ENCODE measurements at regions not wholly inside any gene's neighbourhood (a gene's known extent, or its start where the extent isn't known, plus 50 kb on each side); places are given as distances from the start of the nearest gene placed in this dataset.

DNA sequence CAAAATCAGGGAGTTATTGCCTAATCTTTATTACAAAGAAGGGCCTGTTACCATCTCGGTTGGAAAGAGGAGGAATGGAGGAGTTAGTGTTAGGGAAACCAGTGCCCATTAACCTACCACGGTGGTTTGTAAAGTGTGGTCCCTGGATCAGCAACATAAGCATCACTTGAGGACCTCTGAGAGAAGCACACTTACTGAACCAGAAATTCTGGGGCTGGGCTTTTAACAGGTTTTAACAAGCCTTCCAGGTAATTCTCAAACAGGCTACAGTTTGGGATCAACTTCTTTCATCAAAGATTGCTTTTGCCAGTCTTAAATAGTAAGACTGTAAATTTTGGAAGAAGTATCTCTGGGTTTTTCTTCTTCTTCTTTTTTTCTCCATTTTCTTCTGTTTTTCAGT, 329.5 kb upstream of the JAG1 start:
- Histone ChIP-seq H3K4me3 (no peak overlapping the region), H3K9me3 (no peaks in the 10 kb centered on the region), H3K36me3 (no peaks in the 10 kb centered on the region), H3K27ac (no peak overlapping the region), H3K27me3 (no peaks in the 10 kb centered on the region), H3K4me1 (peaks cover 0 to 22% (median 11%) of the 10 kb centered on the region in 4 donors)
- TF ChIP-seq, protein P1, sequence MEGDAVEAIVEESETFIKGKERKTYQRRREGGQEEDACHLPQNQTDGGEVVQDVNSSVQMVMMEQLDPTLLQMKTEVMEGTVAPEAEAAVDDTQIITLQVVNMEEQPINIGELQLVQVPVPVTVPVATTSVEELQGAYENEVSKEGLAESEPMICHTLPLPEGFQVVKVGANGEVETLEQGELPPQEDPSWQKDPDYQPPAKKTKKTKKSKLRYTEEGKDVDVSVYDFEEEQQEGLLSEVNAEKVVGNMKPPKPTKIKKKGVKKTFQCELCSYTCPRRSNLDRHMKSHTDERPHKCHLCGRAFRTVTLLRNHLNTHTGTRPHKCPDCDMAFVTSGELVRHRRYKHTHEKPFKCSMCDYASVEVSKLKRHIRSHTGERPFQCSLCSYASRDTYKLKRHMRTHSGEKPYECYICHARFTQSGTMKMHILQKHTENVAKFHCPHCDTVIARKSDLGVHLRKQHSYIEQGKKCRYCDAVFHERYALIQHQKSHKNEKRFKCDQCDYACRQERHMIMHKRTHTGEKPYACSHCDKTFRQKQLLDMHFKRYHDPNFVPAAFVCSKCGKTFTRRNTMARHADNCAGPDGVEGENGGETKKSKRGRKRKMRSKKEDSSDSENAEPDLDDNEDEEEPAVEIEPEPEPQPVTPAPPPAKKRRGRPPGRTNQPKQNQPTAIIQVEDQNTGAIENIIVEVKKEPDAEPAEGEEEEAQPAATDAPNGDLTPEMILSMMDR (IDR thresholded peaks at IDR 0.05): no peak
- intact Hi-C loops (cut with DNase I; ENCODE audit: low total_unique reads): no loop called here
- no peak for DNase-seq

DNA sequence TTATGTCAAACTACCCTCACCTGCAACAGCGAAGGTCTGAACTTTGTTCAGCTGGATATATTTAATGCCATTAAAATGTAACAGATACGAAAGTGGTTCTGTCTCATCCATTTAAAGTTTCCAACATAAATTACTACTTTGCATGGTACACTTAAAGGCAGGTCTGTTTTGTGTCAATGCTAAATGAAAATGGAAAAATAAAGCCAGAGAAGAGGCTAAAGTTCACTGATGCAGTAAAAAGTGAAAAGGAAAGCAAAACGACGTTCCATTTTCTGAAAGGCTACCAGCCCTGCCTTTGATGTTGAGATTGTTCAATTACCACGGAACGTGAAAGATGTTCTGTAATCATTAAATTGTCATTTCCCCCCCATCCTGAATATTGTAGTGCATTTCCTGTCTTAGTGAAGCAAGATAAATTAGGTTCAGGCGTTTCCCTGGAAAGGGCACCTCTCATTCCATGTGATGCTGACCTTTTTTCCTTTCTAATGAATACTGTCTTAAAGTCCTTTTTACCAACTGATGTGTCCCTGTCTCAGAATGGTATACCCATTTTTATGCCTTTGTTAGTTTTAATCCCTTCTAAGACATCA, 334.7 kb upstream of the JAG1 start:
- H3K9me3 ChIP-seq: no peaks in the 10 kb centered on the region
- no peak overlapping the region for H3K4me3 ChIP-seq
- no peaks in the 10 kb centered on the region for H3K36me3 ChIP-seq
- no peak overlapping the region for H3K27ac ChIP-seq
- intact Hi-C loops (cut with DNase I; ENCODE audit: low total_unique reads): no loop called here
- H3K4me1 ChIP-seq: peaks cover 0 to 10% (median 2%) of the 10 kb centered on the region in 4 donors
- no peaks in the 10 kb centered on the region for H3K27me3 ChIP-seq
- no peak for DNase-seq
- TF ChIP-seq, protein P1 (IDR thresholded peaks at IDR 0.05): no peak

DNA sequence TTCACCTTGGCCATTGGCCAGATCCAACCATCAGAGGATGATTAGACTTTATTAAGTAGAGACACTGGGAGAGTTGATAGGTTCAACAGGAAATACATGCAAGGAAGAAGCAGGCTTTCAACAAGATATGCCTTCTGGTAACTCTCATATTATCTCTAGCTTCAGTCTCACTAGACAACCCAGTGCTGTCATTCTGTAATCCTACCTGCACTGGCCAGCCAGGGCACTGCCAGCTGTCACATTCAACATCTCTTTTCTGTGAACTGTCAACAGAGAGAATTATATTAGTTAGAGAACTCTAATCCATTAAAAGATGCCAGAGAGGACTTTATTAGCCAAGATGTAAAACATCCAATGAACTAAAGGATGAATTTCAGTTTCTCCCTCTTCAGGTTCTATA, 337.9 kb upstream of the JAG1 start:
- TF ChIP-seq, protein P1 (IDR thresholded peaks at IDR 0.05): no peak
- Histone ChIP-seq H3K27ac (no peak overlapping the region), H3K36me3 (no peaks in the 10 kb centered on the region), H3K4me3 (no peak overlapping the region), H3K4me1 (peaks cover 0 to 18% (median 5%) of the 10 kb centered on the region in 4 donors), H3K27me3 (no peaks in the 10 kb centered on the region), H3K9me3 (no peaks in the 10 kb centered on the region)
- DNase-seq: no peak
- intact Hi-C loops (cut with DNase I; ENCODE audit: low total_unique reads): no loop called here

DNA sequence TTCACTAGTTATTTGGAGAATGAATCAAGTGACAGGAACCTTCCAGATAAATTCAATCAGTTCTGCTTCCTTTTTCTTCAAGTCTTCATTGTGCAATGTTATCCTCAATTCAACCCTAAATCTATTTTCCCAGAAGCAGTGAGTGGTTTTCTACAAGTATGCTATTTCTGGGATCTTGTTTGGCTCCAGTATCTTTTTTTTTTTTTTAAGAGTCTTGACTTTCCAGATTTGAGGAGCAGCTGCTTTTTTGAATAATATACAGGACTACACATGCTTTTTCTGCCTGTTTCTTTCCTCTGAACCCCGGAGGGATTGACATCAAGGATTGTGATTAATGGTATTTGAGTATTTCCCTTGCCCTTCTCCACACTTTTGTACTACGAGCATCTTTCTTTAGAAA, 339.2 kb upstream of the JAG1 start:
- H3K4me3 ChIP-seq: no peak overlapping the region
- no peaks in the 10 kb centered on the region for H3K36me3 ChIP-seq
- DNase-seq: no peak
- no peaks in the 10 kb centered on the region for H3K9me3 ChIP-seq
- intact Hi-C loops (cut with DNase I; ENCODE audit: low total_unique reads): no loop called here
- H3K4me1 ChIP-seq: peaks cover 0 to 18% (median 5%) of the 10 kb centered on the region in 4 donors
- H3K27me3 ChIP-seq: no peaks in the 10 kb centered on the region
- H3K27ac ChIP-seq: peak overlapping the region; percentile 45 to 58
- TF ChIP-seq, protein P1 (IDR thresholded peaks at IDR 0.05): no peak

DNA sequence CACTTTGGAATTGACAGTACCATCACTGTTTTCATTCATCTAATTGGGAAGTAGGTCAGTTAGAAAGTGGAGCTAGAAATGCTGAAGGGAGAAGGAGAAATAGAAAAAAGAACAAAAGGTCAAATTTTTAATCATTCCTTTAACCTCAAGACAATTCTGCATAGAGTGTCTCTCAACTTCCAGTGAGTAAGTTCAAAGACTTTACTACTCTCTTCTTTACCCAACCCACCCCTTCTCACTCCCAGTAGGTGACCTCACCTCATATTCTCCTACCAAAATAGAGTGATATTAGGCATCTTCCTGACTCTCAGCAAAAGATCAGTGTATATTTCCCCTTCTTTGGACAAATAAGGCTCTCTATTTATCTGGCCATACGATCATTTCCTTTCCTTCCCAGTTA, 340.0 kb upstream of the JAG1 start:
- intact Hi-C loops (cut with DNase I; ENCODE audit: low total_unique reads): no loop called here
- Histone ChIP-seq H3K36me3 (no peaks in the 10 kb centered on the region), H3K27me3 (no peaks in the 10 kb centered on the region), H3K9me3 (no peaks in the 10 kb centered on the region), H3K4me1 (peaks cover 0 to 18% (median 5%) of the 10 kb centered on the region in 4 donors), H3K4me3 (no peak overlapping the region), H3K27ac (peak overlapping the region; percentile 45 to 58)
- TF ChIP-seq, protein P1 (IDR thresholded peaks at IDR 0.05): no peak
- DNase-seq: no peak

DNA sequence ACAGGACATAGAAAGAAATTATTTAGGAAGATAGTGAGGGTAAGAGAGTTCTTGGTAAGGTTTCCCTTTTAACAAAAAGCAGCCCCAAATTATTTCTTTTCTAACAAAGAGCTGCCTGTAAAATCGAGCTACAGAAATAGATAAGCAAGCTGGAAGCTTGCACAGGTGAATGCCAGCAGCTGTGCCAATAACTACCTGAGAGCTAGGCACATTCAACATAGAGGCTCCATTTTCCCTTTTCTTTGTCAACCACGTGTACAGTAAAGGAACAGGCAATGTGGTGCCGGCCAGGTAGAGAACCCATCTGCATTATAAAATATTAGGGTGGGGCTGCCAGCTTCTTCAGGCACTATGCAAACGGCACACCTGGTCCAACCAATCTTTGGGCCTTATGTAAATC, 341.6 kb upstream of the JAG1 start:
- no peak for DNase-seq
- Histone ChIP-seq H3K9me3 (no peaks in the 10 kb centered on the region), H3K36me3 (no peaks in the 10 kb centered on the region), H3K27ac (no peak overlapping the region), H3K4me3 (no peak overlapping the region), H3K4me1 (peaks cover 0 to 18% (median 5%) of the 10 kb centered on the region in 4 donors), H3K27me3 (no peaks in the 10 kb centered on the region)
- TF ChIP-seq, protein P1 (IDR thresholded peaks at IDR 0.05): no peak
- intact Hi-C loops (cut with DNase I; ENCODE audit: low total_unique reads): no loop called here

Data from tibial artery (tissue), 4 donors.